Hepatocyte (in vitro differentiated cells): ENCODE measurements at regions not wholly inside any gene's neighbourhood (a gene's known extent, or its start where the extent isn't known, plus 50 kb on each side); places are given as distances from the start of the nearest gene placed in this dataset.

Source experiments
- DNase-seq: peaks from one replicate; pipeline ENCODE4 v3.0.0-alpha.2; 2016; ENCODE audit warnings: low spot score
- H2AFZ ChIP-seq: fragments of 200-600 bp; sonication (generic); 2 replicates; pipeline ENCODE4 v1.6.0; 2016; ENCODE audit warnings: antibody characterized with exemption, mild to moderate bottlenecking
- H3K27ac ChIP-seq: fragments of 200-600 bp; sonication (generic); 2 replicates; pipeline ENCODE4 v1.5.1; 2016; ENCODE audit warnings: mild to moderate bottlenecking
- H3K27me3 ChIP-seq: fragments of 200-600 bp; sonication (generic); 2 replicates; pipeline ENCODE4 v1.6.1; 2016
- H3K36me3 ChIP-seq: fragments of 200-600 bp; sonication (generic); replicated peaks from 2 replicates; pipeline ENCODE4 v1.5.1; 2016; ENCODE audit warnings: low read depth; ENCODE audit not compliant: insufficient read depth
- H3K4me1 ChIP-seq: fragments of 200-600 bp; sonication (generic); 2 replicates; pipeline ENCODE4 v1.5.1; 2016; ENCODE audit warnings: mild to moderate bottlenecking, moderate library complexity; ENCODE audit not compliant: insufficient read depth
- H3K4me2 ChIP-seq: fragments of 200-600 bp; sonication (generic); 2 replicates; pipeline ENCODE4 v1.6.0; 2016
- H3K4me3 ChIP-seq: fragments of 200-600 bp; sonication (generic); 2 replicates; pipeline ENCODE4 v1.5.1; 2016; ENCODE audit warnings: mild to moderate bottlenecking
- H3K79me2 ChIP-seq: fragments of 200-600 bp; sonication (generic); 2 replicates; pipeline ENCODE4 v1.6.0; 2017; ENCODE audit warnings: mild to moderate bottlenecking
- H3K9me2 ChIP-seq: fragments of 200-600 bp; sonication (generic); replicated peaks from 2 replicates; pipeline ENCODE4 v1.6.0; 2017; ENCODE audit warnings: mild to moderate bottlenecking; ENCODE audit not compliant: insufficient read depth
- H3K9me3 ChIP-seq: fragments of 200-600 bp; sonication (generic); 2 replicates; pipeline ENCODE4 v1.5.1; 2016; ENCODE audit warnings: low read depth, mild to moderate bottlenecking
- H4K20me1 ChIP-seq: fragments of 200-600 bp; sonication (generic); 2 replicates; pipeline ENCODE4 v1.6.0; 2016; ENCODE audit warnings: mild to moderate bottlenecking; ENCODE audit not compliant: insufficient read depth, poor library complexity, severe bottlenecking
- EZH2 ChIP-seq: fragments of 200-600 bp; sonication (generic); IDR thresholded peaks from 2 replicates; pipeline ENCODE4 v1.6.1; 2016; ENCODE audit warnings: antibody characterized with exemption, mild to moderate bottlenecking, borderline replicate concordance
- EZH2phosphoT487 ChIP-seq: fragments of 200-600 bp; sonication (generic); IDR thresholded peaks from one replicate; pipeline ENCODE4 v1.6.1; 2018; ENCODE audit warnings: antibody characterized with exemption, mild to moderate bottlenecking, low read depth, moderate library complexity; ENCODE audit not compliant: unreplicated experiment, severe bottlenecking
- WGBS: methylation state at CpG from one replicate; pipeline ENCODE4 v1.1.6; 2016; ENCODE audit warnings: low lambda C conversion rate; ENCODE audit errors: missing lambda C conversion rate; 5-methylcytosine and 5-hydroxymethylcytosine counted together
- TF ChIP-seq, protein P1 (sequence below): fragments of 200-600 bp; sonication (generic); IDR thresholded peaks from 2 replicates; pipeline ENCODE4 v1.5.1; 2016; ENCODE audit warnings: antibody characterized with exemption, mild to moderate bottlenecking; ENCODE audit not compliant: poor library complexity

GRCh38 chr17:5644065-5644464, 59.8 kb upstream of the NLRP1 start:
- Histone ChIP-seq H3K4me3 (no peak overlapping the region), H3K27ac (no peak overlapping the region), H3K27me3 (no peaks in the 10 kb centered on the region), H3K4me1 (no peaks in the 10 kb centered on the region), H3K9me3 (no peaks in the 10 kb centered on the region), H4K20me1 (no peaks in the 10 kb centered on the region), H3K79me2 (no peaks in the 10 kb centered on the region), H3K9me2 (no peaks in the 10 kb centered on the region), H3K4me2 (no peak overlapping the region), H3K36me3 (no peaks in the 10 kb centered on the region), H2AFZ (no peak overlapping the region)
- DNase-seq = no peak
- TF ChIP-seq, protein P1, sequence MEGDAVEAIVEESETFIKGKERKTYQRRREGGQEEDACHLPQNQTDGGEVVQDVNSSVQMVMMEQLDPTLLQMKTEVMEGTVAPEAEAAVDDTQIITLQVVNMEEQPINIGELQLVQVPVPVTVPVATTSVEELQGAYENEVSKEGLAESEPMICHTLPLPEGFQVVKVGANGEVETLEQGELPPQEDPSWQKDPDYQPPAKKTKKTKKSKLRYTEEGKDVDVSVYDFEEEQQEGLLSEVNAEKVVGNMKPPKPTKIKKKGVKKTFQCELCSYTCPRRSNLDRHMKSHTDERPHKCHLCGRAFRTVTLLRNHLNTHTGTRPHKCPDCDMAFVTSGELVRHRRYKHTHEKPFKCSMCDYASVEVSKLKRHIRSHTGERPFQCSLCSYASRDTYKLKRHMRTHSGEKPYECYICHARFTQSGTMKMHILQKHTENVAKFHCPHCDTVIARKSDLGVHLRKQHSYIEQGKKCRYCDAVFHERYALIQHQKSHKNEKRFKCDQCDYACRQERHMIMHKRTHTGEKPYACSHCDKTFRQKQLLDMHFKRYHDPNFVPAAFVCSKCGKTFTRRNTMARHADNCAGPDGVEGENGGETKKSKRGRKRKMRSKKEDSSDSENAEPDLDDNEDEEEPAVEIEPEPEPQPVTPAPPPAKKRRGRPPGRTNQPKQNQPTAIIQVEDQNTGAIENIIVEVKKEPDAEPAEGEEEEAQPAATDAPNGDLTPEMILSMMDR = no peak
- TF ChIP-seq EZH2phosphoT487 (no peak), EZH2 (no peak)
- WGBS = 87% methylated on average over 3 of the region's 3 CpGs

- no peak overlapping the region for H3K4me2 ChIP-seq
- H3K36me3 ChIP-seq = no peaks in the 10 kb centered on the region
- H2AFZ ChIP-seq = no peak overlapping the region
- 48% methylated on average over 3 of the region's 3 CpGs for WGBS
- no peaks in the 10 kb centered on the region for H4K20me1 ChIP-seq
- H3K79me2 ChIP-seq = no peaks in the 10 kb centered on the region
- DNase-seq = no peak
- no peak overlapping the region for H3K27ac ChIP-seq
- no peaks in the 10 kb centered on the region for H3K9me2 ChIP-seq
- TF ChIP-seq, protein P1 = no peak
- no peak for TF ChIP-seq EZH2phosphoT487
- no peak for TF ChIP-seq EZH2
- H3K27me3 ChIP-seq = no peaks in the 10 kb centered on the region
- no peaks in the 10 kb centered on the region for H3K4me1 ChIP-seq
- no peaks in the 10 kb centered on the region for H3K9me3 ChIP-seq
- no peak overlapping the region for H3K4me3 ChIP-seq
Measured at GRCh38 chr17:5651348-5651747, 67.0 kb upstream of the NLRP1 start.

DNA sequence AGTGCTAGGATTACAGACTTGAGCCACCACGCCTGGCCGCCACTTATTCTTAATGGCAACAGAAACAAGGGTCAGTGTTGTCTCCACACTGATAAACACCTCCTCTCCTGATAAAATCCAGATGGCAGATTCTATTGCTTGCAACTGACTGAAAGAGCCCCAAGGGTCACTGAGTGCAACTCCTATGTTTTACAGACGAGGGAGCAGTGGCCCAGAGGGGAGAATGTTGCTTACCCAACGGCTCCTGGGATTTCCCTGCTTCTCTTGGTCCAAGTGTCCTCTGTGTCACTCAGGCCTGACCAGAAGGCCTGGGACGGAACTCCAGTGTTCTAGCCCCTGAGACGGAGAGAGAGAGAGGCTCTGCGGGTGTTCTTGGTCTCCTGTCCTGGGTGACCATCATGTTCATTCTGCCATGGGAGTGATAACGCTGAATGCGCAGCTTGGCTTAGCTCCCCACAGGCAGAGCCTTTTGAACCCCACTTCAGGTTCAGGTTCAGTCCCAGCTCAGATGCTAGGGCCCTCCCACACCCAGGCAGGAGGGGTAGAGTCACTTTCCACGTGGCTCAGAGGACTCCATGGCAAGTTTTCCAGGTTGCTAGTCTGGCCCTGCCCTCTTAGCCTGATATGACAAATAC, 77.3 kb upstream of the NLRP1 start:
- Histone ChIP-seq H2AFZ (no peak overlapping the region), H3K36me3 (no peaks in the 10 kb centered on the region)
- TF ChIP-seq EZH2 (no peak), EZH2phosphoT487 (no peak)
- TF ChIP-seq, protein P1 = no peak

More for the DNA sequence above, 77.3 kb upstream of the NLRP1 start:
- Histone ChIP-seq H4K20me1 (no peaks in the 10 kb centered on the region), H3K4me1 (no peaks in the 10 kb centered on the region), H3K4me2 (no peak overlapping the region), H3K27me3 (no peaks in the 10 kb centered on the region), H3K4me3 (no peak overlapping the region), H3K27ac (no peak overlapping the region), H3K9me3 (no peaks in the 10 kb centered on the region), H3K9me2 (no peaks in the 10 kb centered on the region), H3K79me2 (no peaks in the 10 kb centered on the region)
- no peak for DNase-seq
- WGBS = 60% methylated on average over 10 of the region's 10 CpGs
